Endothelial cell of umbilical vein (primary cell): ENCODE measurements at regions not wholly inside any gene's neighbourhood (a gene's known extent, or its start where the extent isn't known, plus 50 kb on each side); places are given as distances from the start of the nearest gene placed in this dataset.

Source experiments
- BruUV-seq: library from RNA; stranded (reverse); fragments of 400-500 nt; replicated peaks from 2 replicates; lab custom pipeline; 2021; lab: Mats Ljungman, UMichigan
- CTCF ChIA-PET: fragments of 300-600, 350-600 bp; sonication (Branson Sonifier 250); formaldehyde crosslinking; loops from one replicate; lab custom pipeline; 2021; ENCODE audit warnings: antibody characterized with exemption, inconsistent platforms; lab: Charles Lee
- POLR2A ChIA-PET: fragments of 300-600, 350-600 bp; sonication (Branson Sonifier 250); formaldehyde crosslinking; loops from one replicate; lab custom pipeline; 2021; ENCODE audit warnings: antibody characterized with exemption, inconsistent platforms; lab: Charles Lee
- DNase-seq: peaks from one replicate; pipeline ENCODE4 v3.0.0-alpha.2; 2011; ENCODE audit warnings: low read depth, low spot score
- FAIRE-seq: peaks from 2 replicates; lab custom pipeline; 2011; peaks lifted over from hg19 to GRCh38; lab: Jason Lieb, UNC
- H2AFZ ChIP-seq: 2 replicates; pipeline ENCODE4 v1.6.0; 2012; ENCODE audit warnings: low read depth, low read length, control low read depth, inconsistent platforms
- H3K27ac ChIP-seq: 2 replicates; pipeline ENCODE4 v1.5.1; 2011; ENCODE audit warnings: low read depth, mild to moderate bottlenecking, control low read depth, low read length, moderate library complexity; ENCODE audit not compliant: insufficient read depth
- H3K27me3 ChIP-seq, 2 experiments: 2 replicates each; pipeline versions ENCODE4 v1.6.0 to v1.6.1; 2011; ENCODE audit warnings: low read length in 2 of 2, mixed read lengths in 1 of 2; ENCODE audit not compliant: control insufficient read depth in 2 of 2, insufficient read depth in 2 of 2
- H3K36me3 ChIP-seq, 2 experiments: 2 replicates in 1 of 2; 3 replicates in 1 of 2; pipeline ENCODE4 v1.5.1; 2011; ENCODE audit warnings: low read length in 2 of 2, mild to moderate bottlenecking in 1 of 2, moderate library complexity in 1 of 2; ENCODE audit not compliant: control insufficient read depth in 2 of 2, insufficient read depth in 2 of 2; ENCODE audit errors: extremely low read depth in 1 of 2
- H3K4me1 ChIP-seq: 3 replicates; pipeline ENCODE4 v1.5.1; 2011; ENCODE audit warnings: mild to moderate bottlenecking, low read length; ENCODE audit not compliant: control insufficient read depth, insufficient read depth; ENCODE audit errors: extremely low read depth
- H3K4me2 ChIP-seq: 2 replicates; pipeline ENCODE4 v1.6.1; 2011; ENCODE audit warnings: low read length, control low read depth, mixed read lengths; ENCODE audit not compliant: insufficient read depth
- H3K4me3 ChIP-seq, 3 experiments: fragments of 200-600 bp in 1 of 3; sonication (generic), shearing (Covaris generic) in 1 of 3; replicated peaks in 1 of 3; 2 replicates each; pipeline ENCODE4 v1.5.1; 2011 to 2016; ENCODE audit warnings: control low read depth in 3 of 3, low read length in 3 of 3, mild to moderate bottlenecking in 2 of 3, inconsistent platforms in 1 of 3, low read depth in 1 of 3, moderate library complexity in 1 of 3; ENCODE audit not compliant: insufficient read depth in 1 of 3
- H3K79me2 ChIP-seq: 2 replicates; pipeline ENCODE4 v1.6.0; 2012; ENCODE audit warnings: low read length, inconsistent platforms; ENCODE audit not compliant: control insufficient read depth, insufficient read depth
- H3K9ac ChIP-seq: replicated peaks from 2 replicates; pipeline ENCODE3; 2011; ENCODE audit warnings: low read length, control low read depth; ENCODE audit not compliant: insufficient read depth; ENCODE audit errors: extremely low read depth
- H3K9me1 ChIP-seq: replicated peaks from 3 replicates; pipeline ENCODE4 v1.6.0; 2011; ENCODE audit warnings: mild to moderate bottlenecking, low read length; ENCODE audit not compliant: control insufficient read depth, insufficient read depth; ENCODE audit errors: extremely low read depth
- H3K9me3 ChIP-seq: replicated peaks from 2 replicates; pipeline ENCODE4 v1.5.1; 2012; ENCODE audit warnings: low read length, inconsistent platforms; ENCODE audit not compliant: control insufficient read depth, insufficient read depth
- H4K20me1 ChIP-seq: replicated peaks from 2 replicates; pipeline ENCODE3; 2011; ENCODE audit warnings: mild to moderate bottlenecking, low read length; ENCODE audit not compliant: control insufficient read depth, insufficient read depth; ENCODE audit errors: extremely low read depth
- EZH2 ChIP-seq: IDR thresholded peaks from 2 replicates; pipeline ENCODE4 v1.6.1; 2012; ENCODE audit warnings: borderline replicate concordance, low read depth, mild to moderate bottlenecking, moderate library complexity, low read length, inconsistent platforms; ENCODE audit not compliant: severe bottlenecking
- FOS ChIP-seq: IDR thresholded peaks from 2 replicates; pipeline ENCODE4 v1.6.1; 2011; ENCODE audit warnings: mild to moderate bottlenecking, low read length, moderate library complexity, borderline replicate concordance; ENCODE audit not compliant: insufficient read depth
- GATA2 ChIP-seq: IDR thresholded peaks from 2 replicates; pipeline ENCODE4 v1.7.0; 2011; ENCODE audit warnings: low read depth, mild to moderate bottlenecking, moderate library complexity, mixed read lengths, low read length; ENCODE audit not compliant: insufficient read length, insufficient read depth
- JUN ChIP-seq: IDR thresholded peaks from 2 replicates; pipeline ENCODE4 v1.6.1; 2011; ENCODE audit warnings: borderline replicate concordance, low read depth; ENCODE audit not compliant: insufficient read length, insufficient read depth
- MYC ChIP-seq: IDR thresholded peaks from one replicate; pipeline ENCODE4 v1.6.1; 2011; ENCODE audit warnings: mild to moderate bottlenecking, low read depth, low read length
- POLR2A ChIP-seq: IDR thresholded peaks from 2 replicates; pipeline ENCODE4 v1.6.1; 2012; ENCODE audit warnings: low read depth, mild to moderate bottlenecking, control low read depth, low read length
- POLR2AphosphoS5 ChIP-seq: IDR thresholded peaks from 2 replicates; pipeline ENCODE4 v1.6.1; 2012; ENCODE audit warnings: low read depth, mild to moderate bottlenecking, control low read depth, low read length, moderate library complexity; ENCODE audit not compliant: insufficient read depth
- dilution Hi-C: fragments of 300-500 bp; cut with MboI; formaldehyde crosslinking; loops from one replicate; pipeline ENCODE4 v1.15.0; 2019; ENCODE audit warnings: low sequenced_read_pairs; ENCODE audit not compliant: extremely low pct_ligation_motif_present
- intact Hi-C: fragments of 100-400 bp; cut with micrococcal nuclease; formaldehyde crosslinking; loops from one replicate; pipeline ENCODE4 v1.10.0; 2022
- TF ChIP-seq, protein P1 (sequence below): IDR thresholded peaks from 2 replicates; pipeline ENCODE4 v1.6.1; 2011; ENCODE audit not compliant: insufficient read depth, insufficient read length
- TF ChIP-seq, protein P2 (sequence below), 2 donors: IDR thresholded peaks; 1 replicate in 1 of 2; 2 replicates in 1 of 2; pipeline ENCODE4 v1.5.1; 2011; ENCODE audit warnings: low read length in 2 of 2, mild to moderate bottlenecking in 2 of 2, moderate library complexity in 2 of 2, control low read depth in 1 of 2, inconsistent platforms in 1 of 2, low read depth in 1 of 2; ENCODE audit not compliant: insufficient read depth in 1 of 2; ENCODE audit errors: extremely low read depth in 1 of 2

DNA sequence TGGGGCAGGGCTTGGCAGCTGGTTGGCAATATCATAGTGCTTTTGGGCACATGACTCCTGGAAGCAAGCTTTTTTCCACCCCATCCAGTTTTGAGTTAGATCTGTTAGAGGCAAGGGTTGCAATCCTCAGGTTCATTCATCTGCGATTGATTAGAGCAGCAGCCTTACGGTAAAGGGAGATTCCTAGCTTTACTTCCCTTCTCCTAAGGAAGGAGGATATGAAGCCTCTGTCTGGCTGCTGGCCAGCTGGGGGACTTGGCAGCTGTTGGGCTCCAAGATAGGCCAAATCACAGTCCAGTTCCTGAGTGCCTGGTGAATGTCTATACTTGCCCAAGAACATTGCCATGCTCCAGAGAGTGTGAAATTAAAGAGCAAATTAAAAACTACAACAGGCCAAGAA, 113.4 kb upstream of the CCNH start:
- no peak overlapping the region for H2AFZ ChIP-seq
- POLR2A ChIA-PET, result no interaction called here
- no peak for DNase-seq
- no peaks in the 10 kb centered on the region for H3K27me3 ChIP-seq
- dilution Hi-C loops, result no loop called here
- no peak for FAIRE-seq
- TF ChIP-seq GATA2, result no peak
- TF ChIP-seq MYC, result no peak
- TF ChIP-seq, protein P1, sequence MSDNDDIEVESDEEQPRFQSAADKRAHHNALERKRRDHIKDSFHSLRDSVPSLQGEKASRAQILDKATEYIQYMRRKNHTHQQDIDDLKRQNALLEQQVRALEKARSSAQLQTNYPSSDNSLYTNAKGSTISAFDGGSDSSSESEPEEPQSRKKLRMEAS, result no peak
- TF ChIP-seq, protein P2, sequence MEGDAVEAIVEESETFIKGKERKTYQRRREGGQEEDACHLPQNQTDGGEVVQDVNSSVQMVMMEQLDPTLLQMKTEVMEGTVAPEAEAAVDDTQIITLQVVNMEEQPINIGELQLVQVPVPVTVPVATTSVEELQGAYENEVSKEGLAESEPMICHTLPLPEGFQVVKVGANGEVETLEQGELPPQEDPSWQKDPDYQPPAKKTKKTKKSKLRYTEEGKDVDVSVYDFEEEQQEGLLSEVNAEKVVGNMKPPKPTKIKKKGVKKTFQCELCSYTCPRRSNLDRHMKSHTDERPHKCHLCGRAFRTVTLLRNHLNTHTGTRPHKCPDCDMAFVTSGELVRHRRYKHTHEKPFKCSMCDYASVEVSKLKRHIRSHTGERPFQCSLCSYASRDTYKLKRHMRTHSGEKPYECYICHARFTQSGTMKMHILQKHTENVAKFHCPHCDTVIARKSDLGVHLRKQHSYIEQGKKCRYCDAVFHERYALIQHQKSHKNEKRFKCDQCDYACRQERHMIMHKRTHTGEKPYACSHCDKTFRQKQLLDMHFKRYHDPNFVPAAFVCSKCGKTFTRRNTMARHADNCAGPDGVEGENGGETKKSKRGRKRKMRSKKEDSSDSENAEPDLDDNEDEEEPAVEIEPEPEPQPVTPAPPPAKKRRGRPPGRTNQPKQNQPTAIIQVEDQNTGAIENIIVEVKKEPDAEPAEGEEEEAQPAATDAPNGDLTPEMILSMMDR (IDR thresholded peaks at IDR 0.05; ENCODE audit: extremely low read depth in 1 of 2, insufficient read depth in 1 of 2, low read depth in 1 of 2, low read length in 2 of 2), result no peak
- TF ChIP-seq FOS, result no peak
- no peak for TF ChIP-seq POLR2A
- no peak for TF ChIP-seq POLR2AphosphoS5
- no peak for TF ChIP-seq EZH2
- TF ChIP-seq JUN, result no peak
- no peak overlapping the region for H3K27ac ChIP-seq
- no peak overlapping the region for H3K4me3 ChIP-seq
- H3K9ac ChIP-seq, result no peak overlapping the region
- BruUV-seq, result no TSS peak
- H3K36me3 ChIP-seq, result no peaks in the 10 kb centered on the region
- no peaks in the 10 kb centered on the region for H4K20me1 ChIP-seq
- H3K9me3 ChIP-seq, result no peaks in the 10 kb centered on the region
- no peaks in the 10 kb centered on the region for H3K9me1 ChIP-seq
- H3K4me2 ChIP-seq, result no peak overlapping the region
- no peaks in the 10 kb centered on the region for H3K4me1 ChIP-seq
- intact Hi-C loops, result no loop called here
- no peaks in the 10 kb centered on the region for H3K79me2 ChIP-seq
- CTCF ChIA-PET, result no interaction called here
